ENCODE measurements at regions not wholly inside any gene's neighbourhood (a gene's known extent, or its start where the extent isn't known, plus 50 kb on each side); places are given as distances from the start of the nearest gene placed in this dataset.
"Not testable (repeated sequence)": the region's sequence is repeated elsewhere in the genome, so short reads cannot be mapped to it uniquely, and the experiment has no call there.

DNA sequence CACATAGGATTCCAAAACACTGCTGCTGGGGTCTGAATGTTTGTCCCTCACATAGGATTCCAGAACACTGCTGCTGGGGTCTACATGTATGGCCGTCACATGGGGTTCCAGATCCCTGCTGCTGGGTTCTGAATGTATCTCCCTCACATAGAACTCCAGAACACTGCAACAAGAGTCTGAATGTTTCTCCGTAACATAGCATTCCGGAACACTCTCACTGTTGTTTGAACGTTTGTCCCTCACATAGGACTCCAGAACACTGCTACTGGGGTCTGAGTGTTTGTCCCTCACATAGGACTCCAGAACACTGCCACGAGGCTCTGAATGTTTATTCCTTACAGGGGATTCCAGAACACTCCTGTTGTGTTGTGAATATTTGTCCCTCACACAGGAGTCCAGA lies 216.8 kb downstream of the FOXD4L6 start:
- Histone ChIP-seq H3K36me3 (ENCODE audit: control insufficient read depth in 4 of 4, insufficient read depth in 3 of 4, low read depth in 1 of 4, low read length in 3 of 4) (no peaks in the 10 kb centered on the region), H3K27me3 (ENCODE audit: control insufficient read depth in 4 of 4, insufficient read depth in 4 of 4, low read length in 3 of 4) (no peaks in the 10 kb centered on the region), H3K4me3 (ENCODE audit: low read depth in 1 of 3, low read length in 3 of 3) (no peak overlapping the region), H3K9ac (ENCODE audit: low read depth in 1 of 2, low read length in 2 of 2) (no peak overlapping the region), H3K9me3 (ENCODE audit: control insufficient read depth in 4 of 4, low read length in 3 of 4) (peaks cover 60 to 99% (median 75%) of the 10 kb centered on the region in 4 donors), H3K4me1 (ENCODE audit: control insufficient read depth in 4 of 4, insufficient read depth in 4 of 4, low read length in 3 of 4) (no peaks in the 10 kb centered on the region), H3K27ac (ENCODE audit: low read depth in 1 of 2, low read length in 2 of 2) (no peak overlapping the region)
- 69% methylated on average over 5 of the region's 5 CpGs for WGBS
- no peak for DNase-seq (ENCODE audit: low spot score)
- TF ChIP-seq HNF4A (conservative IDR thresholded peaks at IDR 0.05) (no peak), FOXA2 (IDR thresholded peaks at IDR 0.05) (no peak), EGR1 (IDR thresholded peaks at IDR 0.05; ENCODE audit: low read depth in 2 of 2) (no peak), SP1 (IDR thresholded peaks at IDR 0.05) (no peak), RXRA (IDR thresholded peaks at IDR 0.05) (no peak), HNF4G (IDR thresholded peaks at IDR 0.05) (no peak), NR2F2 (IDR thresholded peaks at IDR 0.05) (no peak), RAD21 (IDR thresholded peaks at IDR 0.05) (no peak), TAF1 (conservative IDR thresholded peaks at IDR 0.05) (no peak), YY1 (IDR thresholded peaks at IDR 0.05) (no peak), JUND (IDR thresholded peaks at IDR 0.05) (no peak)
- TF ChIP-seq, protein P1, sequence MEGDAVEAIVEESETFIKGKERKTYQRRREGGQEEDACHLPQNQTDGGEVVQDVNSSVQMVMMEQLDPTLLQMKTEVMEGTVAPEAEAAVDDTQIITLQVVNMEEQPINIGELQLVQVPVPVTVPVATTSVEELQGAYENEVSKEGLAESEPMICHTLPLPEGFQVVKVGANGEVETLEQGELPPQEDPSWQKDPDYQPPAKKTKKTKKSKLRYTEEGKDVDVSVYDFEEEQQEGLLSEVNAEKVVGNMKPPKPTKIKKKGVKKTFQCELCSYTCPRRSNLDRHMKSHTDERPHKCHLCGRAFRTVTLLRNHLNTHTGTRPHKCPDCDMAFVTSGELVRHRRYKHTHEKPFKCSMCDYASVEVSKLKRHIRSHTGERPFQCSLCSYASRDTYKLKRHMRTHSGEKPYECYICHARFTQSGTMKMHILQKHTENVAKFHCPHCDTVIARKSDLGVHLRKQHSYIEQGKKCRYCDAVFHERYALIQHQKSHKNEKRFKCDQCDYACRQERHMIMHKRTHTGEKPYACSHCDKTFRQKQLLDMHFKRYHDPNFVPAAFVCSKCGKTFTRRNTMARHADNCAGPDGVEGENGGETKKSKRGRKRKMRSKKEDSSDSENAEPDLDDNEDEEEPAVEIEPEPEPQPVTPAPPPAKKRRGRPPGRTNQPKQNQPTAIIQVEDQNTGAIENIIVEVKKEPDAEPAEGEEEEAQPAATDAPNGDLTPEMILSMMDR (IDR thresholded peaks at IDR 0.05; ENCODE audit: low read depth, low read length, missing input control) = no peak
- TF ChIP-seq, protein P2, sequence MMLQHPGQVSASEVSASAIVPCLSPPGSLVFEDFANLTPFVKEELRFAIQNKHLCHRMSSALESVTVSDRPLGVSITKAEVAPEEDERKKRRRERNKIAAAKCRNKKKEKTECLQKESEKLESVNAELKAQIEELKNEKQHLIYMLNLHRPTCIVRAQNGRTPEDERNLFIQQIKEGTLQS (IDR thresholded peaks at IDR 0.05) = no peak
- TF ChIP-seq, protein P3, sequence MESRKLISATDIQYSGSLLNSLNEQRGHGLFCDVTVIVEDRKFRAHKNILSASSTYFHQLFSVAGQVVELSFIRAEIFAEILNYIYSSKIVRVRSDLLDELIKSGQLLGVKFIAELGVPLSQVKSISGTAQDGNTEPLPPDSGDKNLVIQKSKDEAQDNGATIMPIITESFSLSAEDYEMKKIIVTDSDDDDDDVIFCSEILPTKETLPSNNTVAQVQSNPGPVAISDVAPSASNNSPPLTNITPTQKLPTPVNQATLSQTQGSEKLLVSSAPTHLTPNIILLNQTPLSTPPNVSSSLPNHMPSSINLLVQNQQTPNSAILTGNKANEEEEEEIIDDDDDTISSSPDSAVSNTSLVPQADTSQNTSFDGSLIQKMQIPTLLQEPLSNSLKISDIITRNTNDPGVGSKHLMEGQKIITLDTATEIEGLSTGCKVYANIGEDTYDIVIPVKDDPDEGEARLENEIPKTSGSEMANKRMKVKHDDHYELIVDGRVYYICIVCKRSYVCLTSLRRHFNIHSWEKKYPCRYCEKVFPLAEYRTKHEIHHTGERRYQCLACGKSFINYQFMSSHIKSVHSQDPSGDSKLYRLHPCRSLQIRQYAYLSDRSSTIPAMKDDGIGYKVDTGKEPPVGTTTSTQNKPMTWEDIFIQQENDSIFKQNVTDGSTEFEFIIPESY (IDR thresholded peaks at IDR 0.05) = no peak
- TF ChIP-seq, protein P4, sequence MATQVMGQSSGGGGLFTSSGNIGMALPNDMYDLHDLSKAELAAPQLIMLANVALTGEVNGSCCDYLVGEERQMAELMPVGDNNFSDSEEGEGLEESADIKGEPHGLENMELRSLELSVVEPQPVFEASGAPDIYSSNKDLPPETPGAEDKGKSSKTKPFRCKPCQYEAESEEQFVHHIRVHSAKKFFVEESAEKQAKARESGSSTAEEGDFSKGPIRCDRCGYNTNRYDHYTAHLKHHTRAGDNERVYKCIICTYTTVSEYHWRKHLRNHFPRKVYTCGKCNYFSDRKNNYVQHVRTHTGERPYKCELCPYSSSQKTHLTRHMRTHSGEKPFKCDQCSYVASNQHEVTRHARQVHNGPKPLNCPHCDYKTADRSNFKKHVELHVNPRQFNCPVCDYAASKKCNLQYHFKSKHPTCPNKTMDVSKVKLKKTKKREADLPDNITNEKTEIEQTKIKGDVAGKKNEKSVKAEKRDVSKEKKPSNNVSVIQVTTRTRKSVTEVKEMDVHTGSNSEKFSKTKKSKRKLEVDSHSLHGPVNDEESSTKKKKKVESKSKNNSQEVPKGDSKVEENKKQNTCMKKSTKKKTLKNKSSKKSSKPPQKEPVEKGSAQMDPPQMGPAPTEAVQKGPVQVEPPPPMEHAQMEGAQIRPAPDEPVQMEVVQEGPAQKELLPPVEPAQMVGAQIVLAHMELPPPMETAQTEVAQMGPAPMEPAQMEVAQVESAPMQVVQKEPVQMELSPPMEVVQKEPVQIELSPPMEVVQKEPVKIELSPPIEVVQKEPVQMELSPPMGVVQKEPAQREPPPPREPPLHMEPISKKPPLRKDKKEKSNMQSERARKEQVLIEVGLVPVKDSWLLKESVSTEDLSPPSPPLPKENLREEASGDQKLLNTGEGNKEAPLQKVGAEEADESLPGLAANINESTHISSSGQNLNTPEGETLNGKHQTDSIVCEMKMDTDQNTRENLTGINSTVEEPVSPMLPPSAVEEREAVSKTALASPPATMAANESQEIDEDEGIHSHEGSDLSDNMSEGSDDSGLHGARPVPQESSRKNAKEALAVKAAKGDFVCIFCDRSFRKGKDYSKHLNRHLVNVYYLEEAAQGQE (IDR thresholded peaks at IDR 0.05) = no peak
- TF ChIP-seq, protein P5, sequence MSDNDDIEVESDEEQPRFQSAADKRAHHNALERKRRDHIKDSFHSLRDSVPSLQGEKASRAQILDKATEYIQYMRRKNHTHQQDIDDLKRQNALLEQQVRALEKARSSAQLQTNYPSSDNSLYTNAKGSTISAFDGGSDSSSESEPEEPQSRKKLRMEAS (IDR thresholded peaks at IDR 0.05) = no peak

DNA sequence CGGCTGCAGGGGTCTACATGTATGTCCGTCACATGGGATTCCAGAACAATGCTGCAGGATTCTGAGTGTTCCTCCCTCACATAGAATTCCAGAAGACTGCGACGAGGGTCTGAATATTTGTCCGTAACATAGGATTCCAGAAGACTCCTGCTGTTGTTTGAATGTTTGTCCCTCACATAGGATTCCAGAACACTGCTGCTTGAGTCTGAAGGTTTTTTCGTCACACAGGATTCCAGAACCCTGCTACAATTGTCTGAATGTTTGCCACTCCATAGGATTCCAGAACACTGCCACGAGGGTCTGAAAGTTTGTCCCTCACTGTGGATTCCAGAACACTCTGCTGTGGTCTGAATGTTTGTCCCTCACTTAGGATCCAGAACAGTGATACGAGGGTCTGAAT lies 217.5 kb downstream of the FOXD4L6 start:
- peak overlapping the region in 1 of 3 donors; percentile 24 for H3K4me3 ChIP-seq (ENCODE audit: low read depth in 1 of 3, low read length in 3 of 3)
- not testable (repeated sequence) for DNase-seq (ENCODE audit: low spot score); H3K9ac ChIP-seq (ENCODE audit: low read depth in 1 of 2, low read length in 2 of 2); H3K36me3 ChIP-seq (ENCODE audit: control insufficient read depth in 4 of 4, insufficient read depth in 3 of 4, low read depth in 1 of 4, low read length in 3 of 4); H3K27me3 ChIP-seq (ENCODE audit: control insufficient read depth in 4 of 4, insufficient read depth in 4 of 4, low read length in 3 of 4); H3K27ac ChIP-seq (ENCODE audit: low read depth in 1 of 2, low read length in 2 of 2); H3K4me1 ChIP-seq (ENCODE audit: control insufficient read depth in 4 of 4, insufficient read depth in 4 of 4, low read length in 3 of 4)
- 63% methylated on average over 8 of the region's 8 CpGs for WGBS
- H3K9me3 ChIP-seq (ENCODE audit: control insufficient read depth in 4 of 4, low read length in 3 of 4) = peaks cover 58 to 93% (median 77%) of the 10 kb centered on the region in 4 donors
